AG04449 (cell line): ENCODE measurements at regions not wholly inside any gene's neighbourhood (a gene's known extent, or its start where the extent isn't known, plus 50 kb on each side); places are given as distances from the start of the nearest gene placed in this dataset.

ENCODE experiments used
- CTCF ChIA-PET: fragments of 350-600 bp; formaldehyde crosslinking; extraction: SDS; loops from one replicate; lab custom pipeline; 2021; ENCODE audit warnings: antibody characterized with exemption; lab: Yijun Ruan, JAX
- POLR2A ChIA-PET: fragments of 400-600, 350-600 bp; formaldehyde crosslinking; extraction: SDS; loops from one replicate; lab custom pipeline; 2020; ENCODE audit warnings: antibody characterized with exemption, inconsistent platforms; lab: Yijun Ruan, JAX
- DNase-seq: peaks from one replicate; pipeline ENCODE4 v3.0.0-alpha.2; 2010; ENCODE audit warnings: low read depth, low spot score
- H3K4me3 ChIP-seq: 2 replicates; pipeline ENCODE4 v1.5.1; 2011; ENCODE audit warnings: low read depth, mild to moderate bottlenecking, control low read depth, low read length
- CTCF ChIP-seq: IDR thresholded peaks from one replicate; pipeline ENCODE4 v1.5.1; 2011; ENCODE audit warnings: mild to moderate bottlenecking, moderate library complexity, low read length, control low read depth, inconsistent platforms; ENCODE audit not compliant: insufficient read depth; ENCODE audit errors: missing control alignments

GRCh38 chr10:64075604-64076003, 554.4 kb downstream of the REEP3 start:
- no peak for TF ChIP-seq CTCF
- DNase-seq: no peak
- H3K4me3 ChIP-seq: no peak overlapping the region
- CTCF ChIA-PET: interaction anchor here (0.6 to 1.4 kb wide), 3 partner anchors 34 to 350 kb away, joined by 3 to 4 read pairs (median 3); no protein-coding TSS in a partner anchor
- POLR2A ChIA-PET: no interaction called here

- H3K4me3 ChIP-seq: no peak overlapping the region
- ChIA-PET CTCF (no interaction called here), POLR2A (no interaction called here)
- no peak for TF ChIP-seq CTCF
- DNase-seq: no peak
Observed at GRCh38 chr10:64076322-64076940, 555.2 kb downstream of the REEP3 start.

- TF ChIP-seq CTCF: no peak
- no peak overlapping the region for H3K4me3 ChIP-seq
- ChIA-PET POLR2A (no interaction called here), CTCF (no interaction called here)
- DNase-seq: no peak
Observed at GRCh38 chr10:64079341-64079740, 558.1 kb downstream of the REEP3 start.

GRCh38 chr10:64080071-64080470, 558.9 kb downstream of the REEP3 start:
- ChIA-PET POLR2A (no interaction called here), CTCF (no interaction called here)
- no peak for DNase-seq
- H3K4me3 ChIP-seq: no peak overlapping the region
- no peak for TF ChIP-seq CTCF

- ChIA-PET CTCF (interaction anchor here (0.9 kb wide), 1 partner anchor 11 kb away, joined by 3 read pairs; no protein-coding TSS in a partner anchor), POLR2A (no interaction called here)
- no peak overlapping the region for H3K4me3 ChIP-seq
- no peak for TF ChIP-seq CTCF
- no peak for DNase-seq
Observed at GRCh38 chr10:64081947-64082482, 560.8 kb downstream of the REEP3 start.

GRCh38 chr10:64086083-64086767, 565.0 kb downstream of the REEP3 start:
- H3K4me3 ChIP-seq: no peak overlapping the region
- ChIA-PET CTCF (interaction anchor here (1.4 kb wide), 1 partner anchor 9 kb away, joined by 3 read pairs; no protein-coding TSS in a partner anchor), POLR2A (no interaction called here)
- no peak for DNase-seq
- TF ChIP-seq CTCF: no peak
